SU-DHL-6 (cell line): ENCODE measurements at regions not wholly inside any gene's neighbourhood (a gene's known extent, or its start where the extent isn't known, plus 50 kb on each side); places are given as distances from the start of the nearest gene placed in this dataset.

Experiments used
- H2AFZ ChIP-seq: fragments of 200-600 bp; sonication (generic); 2 replicates; pipeline ENCODE4 v1.6.1; 2014; ENCODE audit warnings: low read depth, mild to moderate bottlenecking, moderate library complexity, mixed read lengths, antibody characterized with exemption, low read length; ENCODE audit not compliant: severe bottlenecking
- H3F3A ChIP-seq: fragments of 200-600 bp; shearing (Covaris generic); 2 replicates; pipeline ENCODE4 v1.6.0; 2016; ENCODE audit warnings: antibody characterized with exemption, mild to moderate bottlenecking; ENCODE audit not compliant: insufficient read depth
- H3K27ac ChIP-seq: fragments of 200-600 bp; sonication (generic); 2 replicates; pipeline ENCODE4 v1.5.1; 2016; ENCODE audit warnings: low read depth, mild to moderate bottlenecking, low read length, moderate library complexity, mixed read lengths
- H3K27me3 ChIP-seq: fragments of 200-600 bp; sonication (generic), shearing (Covaris generic); 2 replicates; pipeline ENCODE4 v1.6.0; 2014; ENCODE audit warnings: mild to moderate bottlenecking, low read length
- H3K36me3 ChIP-seq: fragments of 200-600 bp; sonication (generic); 2 replicates; pipeline ENCODE4 v1.6.1; 2014; ENCODE audit warnings: mild to moderate bottlenecking, low read length, mixed read lengths
- H3K4me2 ChIP-seq: fragments of 300-600, 200-600 bp; shearing (Covaris generic), sonication (generic); 2 replicates; pipeline ENCODE4 v1.6.0; 2014; ENCODE audit warnings: low read length, low read depth, mild to moderate bottlenecking; ENCODE audit not compliant: poor library complexity, severe bottlenecking
- H3K4me3 ChIP-seq: fragments of 200-600 bp; sonication (generic); 2 replicates; pipeline ENCODE4 v1.5.1; 2014; ENCODE audit warnings: antibody characterized with exemption, low read length, mild to moderate bottlenecking, mixed read lengths; ENCODE audit not compliant: insufficient read depth, poor library complexity, severe bottlenecking
- H3K79me2 ChIP-seq: fragments of 200-600 bp; sonication (generic); 2 replicates; pipeline ENCODE4 v1.6.1; 2014; ENCODE audit warnings: mild to moderate bottlenecking, low read length, moderate library complexity; ENCODE audit not compliant: insufficient read depth
- H3K9ac ChIP-seq: fragments of 200-600 bp; sonication (generic); 2 replicates; pipeline ENCODE4 v1.7.0; 2014; ENCODE audit warnings: mild to moderate bottlenecking, low read length
- H3K9me2 ChIP-seq: fragments of 200-600 bp; sonication (generic); replicated peaks from 2 replicates; pipeline ENCODE4 v1.6.1; 2014; ENCODE audit warnings: low read length; ENCODE audit not compliant: insufficient read depth
- H3K9me3 ChIP-seq: fragments of 200-600 bp; sonication (generic); 2 replicates; pipeline ENCODE4 v1.6.1; 2014; ENCODE audit warnings: low read length, mixed read lengths; ENCODE audit not compliant: insufficient read depth
- H4K20me1 ChIP-seq: fragments of 200-600 bp; sonication (generic); 2 replicates; pipeline ENCODE4 v1.6.1; 2014; ENCODE audit warnings: low read depth, mild to moderate bottlenecking, antibody characterized with exemption, low read length, moderate library complexity, mixed read lengths
- CTCF ChIP-seq: fragments of 200-600 bp; sonication (generic); IDR thresholded peaks from one replicate; pipeline ENCODE4 v1.5.1; 2017; ENCODE audit warnings: antibody characterized with exemption, mild to moderate bottlenecking, low read length, moderate library complexity; ENCODE audit not compliant: insufficient read depth, poor library complexity, severe bottlenecking
- EZH2phosphoT487 ChIP-seq: fragments of 200-600 bp; sonication (generic), shearing (Covaris generic); conservative IDR thresholded peaks from 2 replicates; pipeline ENCODE4 v1.6.1; 2018; ENCODE audit warnings: mild to moderate bottlenecking, antibody characterized with exemption, low read length, moderate library complexity, mixed read lengths

GRCh38 chr2:41647468-41648050, 400.3 kb upstream of the PKDCC start:
- no peak overlapping the region for H2AFZ ChIP-seq
- H3K9me2 ChIP-seq: no peaks in the 10 kb centered on the region
- no peak overlapping the region for H3K4me2 ChIP-seq
- H3F3A ChIP-seq: no peaks in the 10 kb centered on the region
- no peaks in the 10 kb centered on the region for H3K9me3 ChIP-seq
- H3K27me3 ChIP-seq: no peaks in the 10 kb centered on the region
- H4K20me1 ChIP-seq: no peaks in the 10 kb centered on the region
- no peak overlapping the region for H3K27ac ChIP-seq
- H3K9ac ChIP-seq: no peak overlapping the region
- H3K36me3 ChIP-seq: no peaks in the 10 kb centered on the region
- no peak overlapping the region for H3K4me3 ChIP-seq
- no peaks in the 10 kb centered on the region for H3K79me2 ChIP-seq
- TF ChIP-seq CTCF (no peak), EZH2phosphoT487 (no peak)

- no peak overlapping the region for H3K27ac ChIP-seq
- no peaks in the 10 kb centered on the region for H3K9me2 ChIP-seq
- no peak overlapping the region for H3K9ac ChIP-seq
- H3K4me3 ChIP-seq: no peak overlapping the region
- H2AFZ ChIP-seq: no peak overlapping the region
- no peaks in the 10 kb centered on the region for H3K79me2 ChIP-seq
- no peaks in the 10 kb centered on the region for H3K9me3 ChIP-seq
- no peaks in the 10 kb centered on the region for H3K27me3 ChIP-seq
- no peaks in the 10 kb centered on the region for H4K20me1 ChIP-seq
- H3K4me2 ChIP-seq: no peak overlapping the region
- H3F3A ChIP-seq: no peaks in the 10 kb centered on the region
- TF ChIP-seq EZH2phosphoT487: no peak
- TF ChIP-seq CTCF: no peak
- no peaks in the 10 kb centered on the region for H3K36me3 ChIP-seq
Measured at GRCh38 chr2:41657226-41657625, 390.6 kb upstream of the PKDCC start.

GRCh38 chr2:41659758-41660157, 388.1 kb upstream of the PKDCC start:
- no peaks in the 10 kb centered on the region for H4K20me1 ChIP-seq
- H3K4me3 ChIP-seq: no peak overlapping the region
- H3K9me2 ChIP-seq: no peaks in the 10 kb centered on the region
- no peak overlapping the region for H3K27ac ChIP-seq
- H3K9ac ChIP-seq: no peak overlapping the region
- TF ChIP-seq CTCF (no peak), EZH2phosphoT487 (no peak)
- H3K27me3 ChIP-seq: no peaks in the 10 kb centered on the region
- H3K4me2 ChIP-seq: no peak overlapping the region
- no peak overlapping the region for H2AFZ ChIP-seq
- no peaks in the 10 kb centered on the region for H3K36me3 ChIP-seq
- no peaks in the 10 kb centered on the region for H3F3A ChIP-seq
- no peaks in the 10 kb centered on the region for H3K9me3 ChIP-seq
- no peaks in the 10 kb centered on the region for H3K79me2 ChIP-seq
